Umbilical cord (tissue), 1 donor: ENCODE measurements at regions not wholly inside any gene's neighbourhood (a gene's known extent, or its start where the extent isn't known, plus 50 kb on each side); places are given as distances from the start of the nearest gene placed in this dataset.
"Not testable (repeated sequence)": the region's sequence is repeated elsewhere in the genome, so short reads cannot be mapped to it uniquely, and the experiment has no call there.

Source experiments
- DNase-seq: peaks from one replicate; pipeline ENCODE4 v3.0.0-alpha.2; 2015; ENCODE audit warnings: low spot score

DNA sequence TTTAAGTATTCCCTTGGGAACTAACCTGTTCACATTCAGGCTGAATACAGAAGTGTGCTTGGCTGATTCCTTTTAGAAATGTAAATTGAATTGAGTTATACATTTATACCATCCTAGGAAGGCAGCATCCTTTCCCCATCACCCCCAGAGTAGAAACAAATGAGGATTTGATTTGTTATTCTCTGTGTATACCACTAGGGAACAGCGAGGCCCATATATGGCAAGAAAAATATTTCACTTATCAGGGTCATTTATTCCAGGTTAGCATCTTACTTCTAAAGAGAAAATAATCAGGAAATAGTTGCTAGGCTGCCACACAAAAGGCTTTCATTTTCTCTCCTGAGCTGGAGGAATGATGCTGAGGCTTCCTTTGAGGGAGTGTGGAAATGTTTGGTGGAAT, 516.9 kb downstream of the PIK3C3 start:
- DNase-seq, result no peak

GRCh38 chr18:42473611-42474010, 518.6 kb downstream of the PIK3C3 start:
- DNase-seq, result no peak

DNA sequence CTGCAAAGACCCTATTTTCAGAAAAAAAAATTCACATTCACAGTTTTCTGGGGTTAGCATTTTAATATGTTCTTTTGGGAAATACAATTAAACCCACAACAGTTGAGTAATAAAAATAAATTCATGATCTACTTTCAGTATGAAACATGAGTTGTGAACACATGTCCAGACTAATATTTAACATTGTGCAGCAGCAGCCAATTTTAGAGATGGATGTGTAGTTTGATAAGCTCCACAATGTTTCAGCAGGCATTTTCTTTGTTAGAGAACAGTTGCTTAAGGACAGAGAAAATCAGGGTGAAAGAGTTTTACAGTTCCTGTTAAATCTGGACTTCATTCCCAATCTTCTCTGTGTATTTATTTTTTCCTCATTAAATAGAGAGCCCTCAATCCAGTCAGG, 519.5 kb downstream of the PIK3C3 start:
- no peak for DNase-seq

DNA sequence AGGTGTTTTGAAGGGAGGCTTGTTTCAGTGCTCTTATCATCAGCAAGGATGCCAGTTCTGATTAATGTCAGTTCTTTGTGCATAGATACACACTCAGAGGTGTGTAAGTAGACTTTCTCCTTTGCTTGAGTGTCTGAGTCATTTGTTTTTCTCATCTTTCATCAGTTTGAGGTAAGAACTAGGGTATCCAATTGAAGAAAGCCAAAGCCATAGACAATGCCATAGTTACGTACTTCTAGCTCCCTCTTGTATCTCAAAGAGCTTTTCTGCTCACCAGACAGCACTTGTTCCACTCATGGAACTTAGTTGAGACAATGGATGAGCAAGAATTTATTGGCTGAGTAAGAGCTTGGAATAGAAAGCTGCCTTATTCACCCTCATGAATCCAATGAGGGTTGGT, 520.1 kb downstream of the PIK3C3 start:
- DNase-seq, result no peak

- DNase-seq, result no peak
These were observed 522.2 kb downstream of the PIK3C3 start for GRCh38 chr18:42477267-42477666.

GRCh38 chr18:42480441-42480840, 525.4 kb downstream of the PIK3C3 start:
- no peak for DNase-seq

GRCh38 chr18:42484648-42485047, 529.6 kb downstream of the PIK3C3 start:
- no peak for DNase-seq

- no peak for DNase-seq
These were observed 531.2 kb downstream of the PIK3C3 start for GRCh38 chr18:42486271-42486670.

- DNase-seq, result no peak
These were observed 553.8 kb downstream of the PIK3C3 start for GRCh38 chr18:42508683-42509296.

GRCh38 chr18:42509750-42510415, 554.8 kb downstream of the PIK3C3 start:
- DNase-seq, result no peak

DNA sequence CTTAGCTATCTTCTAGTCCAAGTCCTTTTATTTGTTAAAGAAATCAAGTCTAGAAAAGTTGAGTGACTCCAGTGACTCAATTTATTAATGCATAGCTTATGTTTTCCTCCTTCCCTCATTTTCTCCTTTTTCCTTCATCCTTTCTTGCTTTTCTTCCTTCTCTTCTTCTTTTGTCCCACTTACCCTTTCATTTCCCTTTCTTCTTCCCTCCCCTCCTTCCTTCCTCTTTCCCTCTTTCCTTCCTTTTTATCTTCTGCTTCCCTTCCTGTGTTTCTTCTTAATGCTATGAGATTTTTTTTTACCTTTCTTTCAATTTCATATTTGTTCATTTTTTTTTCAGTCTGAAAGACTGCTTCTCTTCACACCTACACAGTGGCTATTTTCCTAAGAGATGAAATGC, 555.5 kb downstream of the PIK3C3 start:
- no peak for DNase-seq

- DNase-seq, result peak; percentile 16
These were observed 558.4 kb downstream of the PIK3C3 start for GRCh38 chr18:42513441-42513840.

DNA sequence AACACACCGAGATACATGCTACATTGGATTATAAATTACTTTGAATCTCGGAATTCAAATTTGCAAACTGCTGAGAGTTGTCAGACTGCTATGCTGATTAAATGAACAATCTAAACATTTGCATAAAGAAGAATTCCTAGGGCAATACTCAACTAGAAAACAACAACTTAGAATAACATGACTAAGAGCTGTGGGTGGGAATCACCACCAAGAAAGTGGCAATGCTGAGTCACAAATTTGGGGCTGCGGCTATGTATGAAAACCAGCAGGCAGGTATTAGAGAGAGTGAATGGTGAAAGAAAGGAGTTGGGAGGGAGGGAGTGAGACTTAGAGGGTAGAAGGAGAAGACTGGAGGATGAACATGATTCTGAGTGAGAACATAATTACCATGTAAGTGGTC, 559.5 kb downstream of the PIK3C3 start:
- no peak for DNase-seq

DNA sequence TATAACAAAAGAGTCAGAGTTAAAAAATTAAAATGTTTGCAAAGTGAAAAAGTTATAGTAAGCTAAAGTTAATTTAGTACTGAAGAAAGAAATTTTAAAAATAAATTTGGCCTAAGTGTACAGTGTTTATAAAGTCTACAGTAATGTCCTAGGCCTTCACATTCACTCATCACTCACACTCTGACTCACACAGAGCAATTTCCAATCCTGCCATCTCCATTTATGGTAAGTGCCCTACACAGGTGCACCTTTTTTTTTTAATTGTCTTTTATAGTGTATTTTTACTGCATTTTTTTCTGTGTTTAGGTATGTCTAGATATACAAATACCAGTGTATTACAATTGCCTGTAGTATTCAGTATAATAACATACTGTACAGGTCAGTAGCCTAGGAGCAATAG, 562.9 kb downstream of the PIK3C3 start:
- no peak for DNase-seq

- not testable (repeated sequence) for DNase-seq
These were observed 563.3 kb downstream of the PIK3C3 start for GRCh38 chr18:42518331-42518730.

- DNase-seq, result no peak
These were observed 565.1 kb downstream of the PIK3C3 start for GRCh38 chr18:42520138-42520537.

DNA sequence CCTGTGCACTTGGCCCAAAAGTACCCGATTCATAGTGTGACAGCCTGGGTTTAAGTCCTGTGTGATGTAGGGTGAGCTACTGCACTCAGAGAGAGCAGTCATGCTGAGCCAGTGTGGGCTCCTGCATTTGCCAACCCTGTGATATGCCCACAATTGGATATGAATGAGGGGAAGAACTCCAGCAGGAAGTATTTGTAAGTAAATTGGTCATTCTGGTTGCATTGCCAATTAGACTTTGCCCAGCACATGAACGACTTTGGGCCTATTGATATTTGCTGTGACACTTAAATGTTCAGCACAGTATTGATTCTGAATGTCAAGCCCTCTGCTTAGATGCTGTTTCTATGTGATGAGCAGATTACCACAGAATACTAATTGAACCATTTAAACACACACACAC, 570.9 kb downstream of the PIK3C3 start:
- DNase-seq, result no peak

- peak; percentile 72 for DNase-seq
These were observed 572.7 kb downstream of the PIK3C3 start for GRCh38 chr18:42527766-42528165.

DNA sequence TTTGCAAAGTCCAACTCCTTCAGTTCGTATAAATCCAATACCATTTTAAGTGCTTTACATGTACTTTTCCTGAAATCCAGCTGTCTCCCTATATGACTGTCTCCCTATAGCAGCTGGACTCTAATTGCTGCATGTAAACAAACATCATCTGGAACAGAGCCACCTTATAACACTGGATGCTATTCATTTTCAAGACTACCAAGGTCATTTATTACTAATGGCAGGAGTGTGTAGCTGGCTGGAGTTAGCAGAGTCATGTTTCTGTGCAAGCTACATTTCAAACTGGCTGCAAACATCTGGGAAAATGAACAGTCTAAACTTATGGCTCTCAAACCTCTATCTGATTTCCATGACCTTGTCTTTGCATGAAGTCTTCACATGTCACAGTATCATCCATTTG, 575.2 kb downstream of the PIK3C3 start:
- no peak for DNase-seq

DNA sequence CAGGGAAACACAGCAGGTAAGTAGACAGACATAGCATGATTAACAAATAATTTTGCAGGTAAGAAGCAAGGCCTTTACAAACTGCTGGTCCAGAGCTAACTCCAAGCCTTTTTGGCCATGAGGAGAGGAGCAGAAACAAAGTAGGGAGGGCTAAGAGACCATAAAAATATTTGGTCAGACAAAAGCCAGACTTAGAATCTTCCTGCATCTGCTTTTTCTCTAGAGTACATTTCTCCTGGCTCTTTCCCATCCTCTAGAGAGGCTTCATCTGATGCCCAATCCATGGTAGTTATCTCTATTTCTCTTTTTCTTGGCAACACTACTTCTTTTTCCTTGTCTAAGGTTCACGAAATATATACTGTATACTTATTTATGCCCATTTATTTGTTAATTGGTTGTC, 577.1 kb downstream of the PIK3C3 start:
- DNase-seq, result peak; percentile 57

- peak; percentile 38 for DNase-seq
These were observed 578.1 kb downstream of the PIK3C3 start for GRCh38 chr18:42533009-42533575.

DNA sequence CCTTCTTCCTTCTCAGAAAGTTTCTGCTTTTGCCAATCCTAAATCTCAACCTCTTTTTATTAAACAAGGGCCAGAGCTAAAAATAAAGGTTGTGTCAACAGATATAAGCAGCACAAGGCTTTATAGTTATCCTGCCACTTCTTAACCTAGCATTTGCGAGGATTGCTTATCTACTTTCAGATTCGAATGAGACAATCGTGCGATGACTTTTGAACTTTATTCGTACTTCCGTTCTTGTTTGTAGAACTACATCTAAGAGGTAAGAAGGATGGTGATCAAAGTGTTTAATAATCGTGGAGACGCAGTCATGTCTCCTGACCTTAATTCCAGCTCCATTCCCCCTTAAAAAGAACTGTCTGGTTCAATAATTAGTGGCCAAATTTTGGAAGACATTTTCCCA, 578.6 kb downstream of the PIK3C3 start:
- peak; percentile 37 for DNase-seq

GRCh38 chr18:42534313-42534712, 579.3 kb downstream of the PIK3C3 start:
- no peak for DNase-seq
